Left cardiac atrium (tissue), 4 donors: ENCODE measurements at regions not wholly inside any gene's neighbourhood (a gene's known extent, or its start where the extent isn't known, plus 50 kb on each side); places are given as distances from the start of the nearest gene placed in this dataset.

Experiments used
- ATAC-seq, 2 donors: fragments of 200-7000 bp; cut with Tn5 transposase; one replicate each; pipeline ENCODE4 v1.9.1; 2020; ENCODE audit warnings: mild to moderate bottlenecking in 2 of 2, moderate library complexity in 2 of 2
- DNase-seq: peaks from one replicate; pipeline ENCODE4 v3.0.0-alpha.2; 2020
- intact Hi-C, 2 donors: fragments of 100-400 bp; cut with DNase I; formaldehyde crosslinking; loops; one replicate each; pipeline versions ENCODE4 v1.14.1 to v1.15.1; 2022 to 2023
- donor health status: DM: no; HTN: yes; CAD: no.
- donor health status: DM: no; HTN: yes; CAD: no; lungs with severe emphysema.
- donor health status: DM: yes; HTN: yes; CAD: no.
- donor health status: Dilated cardiomyopathy.

DNA sequence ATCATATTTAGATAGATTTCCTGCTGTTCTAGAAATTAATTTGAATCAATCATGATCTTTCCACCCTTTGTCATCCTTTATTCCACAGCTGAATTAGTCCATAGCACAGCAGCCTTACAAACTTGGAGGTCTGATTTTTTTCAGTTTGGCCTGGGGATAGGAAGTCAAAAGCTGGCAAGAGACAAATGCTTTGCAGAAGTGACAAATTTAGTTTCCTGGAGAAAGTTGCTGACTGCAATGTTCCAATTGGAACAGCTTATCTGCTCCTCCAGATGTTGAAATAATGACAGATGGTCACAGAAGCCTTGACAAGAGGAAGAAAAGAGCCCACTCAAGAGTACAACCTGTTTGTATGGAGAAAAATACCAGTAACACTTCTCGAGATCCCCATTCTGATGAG, 1276.1 kb upstream of the CDH8 start:
- ATAC-seq (peak in 1 of 2 donors; percentile 3), DNase-seq (no peak)
- intact Hi-C loops = no loop called here

DNA sequence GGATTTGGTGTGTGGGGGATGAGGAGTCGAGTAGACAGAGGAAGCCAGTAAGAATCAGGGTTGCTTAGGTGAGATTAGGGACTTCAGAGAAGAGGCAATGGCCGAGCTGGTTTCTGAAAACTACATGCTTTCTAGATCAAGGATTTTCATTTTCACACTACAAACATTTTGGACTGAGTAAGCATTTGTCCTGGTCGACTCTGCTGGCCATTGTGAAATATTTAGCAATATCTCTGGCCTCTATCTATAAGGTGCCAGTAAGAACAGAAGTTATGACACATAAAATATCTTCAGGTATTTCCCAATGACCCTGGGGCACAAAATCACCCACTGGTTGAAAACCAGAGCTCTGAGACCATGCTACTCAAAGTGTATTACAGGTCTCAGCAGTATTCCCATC, 1275.1 kb upstream of the CDH8 start:
- DNase-seq = no peak
- intact Hi-C loops = no loop called here
- ATAC-seq = no peak

DNA sequence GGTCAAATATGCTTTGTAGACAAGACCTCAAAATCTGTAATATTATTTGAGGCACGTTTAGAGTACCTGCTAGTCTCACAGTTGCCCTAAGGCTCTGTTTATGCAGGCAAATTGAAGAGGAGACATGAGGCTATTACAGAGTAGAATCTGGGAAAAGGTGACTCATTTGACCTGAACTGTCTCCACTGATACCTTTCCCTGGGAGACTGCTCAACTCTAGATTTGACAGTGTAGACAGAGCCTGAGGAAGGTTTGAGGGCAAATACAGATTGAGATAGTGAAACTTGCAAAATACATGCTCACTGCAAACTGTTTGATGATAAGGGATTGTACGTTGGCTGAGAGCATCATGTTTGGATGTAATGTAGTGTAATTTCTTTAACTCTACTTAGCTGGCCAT, 1266.6 kb upstream of the CDH8 start:
- DNase-seq (no peak), ATAC-seq (peak in 1 of 2 donors; percentile 79)
- intact Hi-C loops = no loop called here

DNA sequence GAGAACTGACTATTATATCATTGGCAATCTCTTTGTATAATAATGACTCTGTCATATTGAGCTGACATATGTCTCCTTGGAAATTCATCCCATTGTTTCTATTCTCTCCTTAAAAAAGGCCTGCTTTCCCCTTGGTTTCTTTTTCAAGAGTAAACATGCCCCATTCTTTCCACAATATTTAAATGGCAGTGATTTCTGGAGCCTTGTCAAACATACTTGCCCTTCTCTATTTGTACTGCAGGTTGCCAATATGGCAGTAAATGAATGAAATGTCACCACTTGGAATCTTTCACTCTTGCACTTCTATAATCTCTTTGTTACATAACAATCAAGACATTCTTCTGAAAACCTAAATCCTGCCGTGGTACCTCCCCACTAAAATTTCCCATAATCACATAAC, 1265.1 kb upstream of the CDH8 start:
- ATAC-seq (no peak), DNase-seq (no peak)
- intact Hi-C loops = no loop called here

DNA sequence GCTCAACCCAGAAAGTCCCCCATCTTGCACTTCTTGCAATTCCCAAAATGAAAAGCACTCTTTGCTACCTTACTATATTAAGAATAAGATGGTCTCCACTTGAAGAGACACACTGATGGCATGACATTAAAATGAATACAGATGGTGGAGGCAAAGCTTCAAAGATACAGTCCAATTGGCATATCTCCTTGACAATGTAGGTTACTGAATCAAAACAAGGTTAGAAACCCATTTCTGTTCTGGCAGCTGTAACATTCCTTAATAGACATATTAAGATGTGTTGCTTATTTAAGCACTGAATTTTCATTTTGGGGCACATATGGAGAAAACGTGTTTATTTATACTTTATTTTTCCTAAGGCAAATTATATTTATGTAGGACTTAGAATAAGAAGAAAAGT, 1262.8 kb upstream of the CDH8 start:
- intact Hi-C loops = no loop called here

DNA sequence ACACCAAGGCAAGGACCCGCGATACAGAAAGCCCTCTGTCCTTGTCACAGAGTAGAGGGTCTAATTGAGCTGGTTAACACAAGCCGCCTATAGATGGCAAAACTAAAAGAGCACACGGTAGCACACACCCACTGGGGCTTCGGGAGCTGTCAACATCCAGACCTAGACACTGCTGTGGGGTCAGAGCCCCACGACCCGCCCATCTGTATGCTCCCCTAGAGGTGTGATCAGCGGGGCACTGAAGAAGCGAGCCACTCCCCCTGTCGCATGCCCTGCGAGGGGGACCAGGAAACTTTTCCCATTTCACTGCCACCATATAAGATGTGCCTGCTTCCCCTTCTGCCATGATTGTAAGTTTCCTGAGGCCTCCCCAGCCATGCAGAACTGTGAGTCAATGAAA, 1255.8 kb upstream of the CDH8 start:
- intact Hi-C loops = no loop called here
- no peak for DNase-seq
- no peak for ATAC-seq

More for the DNA sequence above, 1262.8 kb upstream of the CDH8 start:
- ATAC-seq = no peak
- DNase-seq = no peak

DNA sequence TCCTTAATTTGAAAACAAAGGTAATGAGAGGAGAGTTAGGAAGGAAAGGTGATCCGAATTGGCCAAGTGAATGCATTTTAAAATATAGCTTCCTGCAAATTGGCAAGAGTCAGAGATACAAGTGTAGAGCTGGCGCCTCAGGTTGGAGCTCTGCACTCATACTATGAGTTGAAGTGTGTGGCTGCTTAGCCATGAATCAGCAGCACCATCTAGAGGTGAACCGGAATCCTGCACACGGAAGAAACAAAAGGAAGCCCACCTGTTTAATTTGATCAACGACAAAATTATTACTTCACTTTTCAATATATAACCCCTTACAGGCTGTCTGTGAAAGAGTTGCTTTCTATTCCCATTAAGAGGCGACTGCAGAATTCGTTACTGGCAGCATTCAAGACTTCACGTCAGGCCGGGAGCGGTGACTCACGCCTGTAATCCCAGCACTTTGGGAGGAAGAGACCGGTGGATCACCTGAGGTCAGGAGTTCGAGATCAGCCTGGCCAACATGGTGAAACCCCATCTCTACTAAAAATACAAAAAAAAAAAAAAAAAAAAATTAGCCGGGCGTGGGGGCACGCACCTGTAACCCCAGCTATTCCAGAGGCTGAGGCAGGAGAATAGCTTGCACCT, 1253.7 kb upstream of the CDH8 start:
- peak; percentile 29 for DNase-seq
- intact Hi-C loops = loop anchor here in 1 of 2 donors (5.0 kb wide), 1 partner anchor 1098 kb away; no protein-coding TSS in a partner anchor
- ATAC-seq = peak; percentile 70 to 87

DNA sequence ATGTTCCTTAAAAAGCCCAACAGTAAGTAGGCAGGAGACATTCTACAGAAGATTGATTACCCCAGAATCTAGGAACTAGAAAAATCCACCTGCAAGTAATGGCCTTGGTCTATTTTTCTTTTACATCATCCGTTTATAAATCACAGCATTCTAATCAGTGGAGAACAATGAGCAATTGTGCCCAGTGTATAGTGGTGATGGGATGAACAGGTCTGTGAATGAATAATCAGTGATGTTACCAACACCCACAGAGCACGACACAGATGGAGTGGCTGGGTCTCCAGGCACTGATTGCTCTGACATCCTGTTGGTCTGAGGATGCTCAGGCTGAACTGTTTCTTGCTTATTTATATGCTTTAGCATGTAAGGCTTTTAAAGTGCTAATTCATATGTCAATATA, 1251.2 kb upstream of the CDH8 start:
- intact Hi-C loops = loop anchor here in 1 of 2 donors (5.0 kb wide), 1 partner anchor 1095 kb away; no protein-coding TSS in a partner anchor
- ATAC-seq (no peak), DNase-seq (no peak)

DNA sequence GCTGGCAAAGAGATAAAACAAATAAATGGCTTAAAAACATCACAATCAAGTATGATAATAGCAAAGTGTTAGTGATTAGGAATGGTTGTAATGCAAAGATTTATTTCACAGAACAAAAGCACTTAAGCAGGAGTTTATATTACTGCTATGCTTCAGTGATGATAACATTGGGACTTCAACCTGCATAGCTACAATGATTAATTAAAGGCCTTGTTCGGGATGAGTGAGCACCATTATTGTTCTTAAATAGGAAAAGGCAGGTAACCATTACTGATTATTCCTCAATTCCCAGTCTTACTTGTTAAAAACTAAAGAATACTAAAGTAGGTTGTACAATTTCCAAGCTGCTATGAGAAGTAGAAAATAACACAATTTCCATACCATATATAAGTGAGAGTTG, 1247.5 kb upstream of the CDH8 start:
- DNase-seq (no peak), ATAC-seq (no peak)
- intact Hi-C loops = no loop called here

DNA sequence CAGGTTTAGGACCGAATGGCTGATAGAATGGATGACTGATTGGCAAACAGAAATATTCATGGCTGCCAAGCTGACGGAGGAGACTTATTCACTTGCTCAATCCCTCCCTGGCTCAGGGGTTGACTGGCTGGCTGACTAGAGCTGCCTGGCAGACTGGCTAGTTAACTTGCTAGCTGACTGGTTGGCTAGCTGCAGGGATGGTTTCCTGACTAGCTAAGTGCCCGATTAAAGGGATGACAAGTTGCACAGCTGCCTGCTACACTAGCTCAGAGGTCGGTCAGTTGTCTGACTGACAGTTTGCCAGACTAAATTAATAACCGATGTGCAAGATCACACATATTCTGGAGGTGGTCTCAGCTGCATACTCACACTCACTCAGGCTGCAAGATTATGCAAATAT, 1208.4 kb upstream of the CDH8 start:
- ATAC-seq = no peak
- DNase-seq = no peak
- intact Hi-C loops = no loop called here

DNA sequence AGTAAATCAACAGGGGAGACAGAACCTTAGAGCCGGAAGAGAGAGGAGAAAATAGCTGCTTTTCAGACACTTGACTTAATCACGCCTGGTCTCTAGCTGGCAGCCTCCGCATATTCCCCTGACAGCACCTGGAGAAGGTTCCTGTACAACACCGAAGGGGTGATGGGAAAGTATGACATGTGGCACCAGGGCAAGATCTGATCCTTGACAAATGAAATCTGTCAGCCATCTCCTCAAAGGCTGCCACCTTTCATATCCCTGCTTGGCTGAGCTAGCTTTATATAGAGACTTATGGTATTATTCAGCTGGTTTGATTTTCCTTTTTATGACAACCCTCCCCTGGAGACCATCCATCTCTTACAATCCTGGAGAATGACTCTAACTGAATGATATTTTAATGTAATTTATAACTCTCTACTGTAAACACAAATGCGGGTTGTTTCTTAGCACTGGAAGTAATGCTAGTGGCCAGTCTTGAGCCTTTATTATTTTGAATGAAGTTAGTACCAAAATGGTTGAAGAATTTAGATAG, 1205.3 kb upstream of the CDH8 start:
- no peak for DNase-seq
- no peak for ATAC-seq
- intact Hi-C loops = no loop called here

DNA sequence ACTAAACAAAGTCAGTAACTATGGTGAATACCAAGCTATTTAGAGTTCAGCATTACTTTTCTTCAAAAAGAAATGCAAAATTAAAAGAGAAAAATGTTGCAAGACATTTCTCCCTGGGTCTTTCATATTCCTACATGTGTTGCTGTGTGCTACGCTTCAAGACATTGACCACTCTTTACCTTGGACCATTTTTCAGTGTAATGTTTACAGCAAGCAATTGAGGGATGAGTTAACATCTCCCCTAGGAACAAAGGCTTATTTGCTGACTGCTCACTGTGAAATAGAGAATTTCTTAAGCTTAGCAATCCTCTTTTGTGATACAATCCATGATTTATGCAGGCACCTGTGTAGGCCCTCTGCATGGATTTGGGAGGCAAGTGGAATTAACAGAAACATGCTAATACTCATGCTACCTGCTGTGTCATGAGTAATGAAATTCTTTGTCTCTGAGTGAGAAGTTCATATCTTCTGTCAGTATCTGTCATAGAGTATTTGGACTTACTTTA, 1202.9 kb upstream of the CDH8 start:
- DNase-seq (no peak), ATAC-seq (no peak)
- intact Hi-C loops = no loop called here

DNA sequence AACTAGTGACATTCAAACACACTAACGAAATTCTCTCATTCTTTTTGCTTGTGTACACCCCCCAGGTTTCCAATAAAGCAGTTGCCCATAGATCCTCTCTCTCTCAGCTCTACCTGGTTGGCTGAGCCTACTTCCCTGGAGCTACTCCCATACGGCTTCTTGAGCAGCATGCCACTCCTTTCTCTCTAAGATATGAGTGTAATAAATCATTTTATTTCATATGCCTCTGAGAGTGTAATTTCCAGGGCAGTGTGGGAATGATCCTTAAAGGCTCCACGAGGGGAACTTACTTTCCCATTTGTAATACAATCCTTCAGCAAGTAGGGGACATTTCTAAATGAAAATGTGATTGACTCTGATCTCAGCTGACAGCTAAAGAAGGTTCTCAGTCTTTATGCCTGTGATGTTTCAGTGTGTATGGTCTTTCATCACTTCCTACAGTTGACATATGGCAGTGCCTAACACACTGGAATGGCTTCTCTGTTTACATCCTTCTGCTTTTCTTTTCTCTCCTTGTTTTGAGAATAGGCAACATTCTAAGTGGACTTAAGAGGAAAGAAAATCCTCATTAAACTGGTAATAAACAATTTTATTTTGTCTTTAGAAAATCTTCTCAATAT, 1194.3 kb upstream of the CDH8 start:
- intact Hi-C loops = no loop called here
- no peak for ATAC-seq
- DNase-seq = no peak

DNA sequence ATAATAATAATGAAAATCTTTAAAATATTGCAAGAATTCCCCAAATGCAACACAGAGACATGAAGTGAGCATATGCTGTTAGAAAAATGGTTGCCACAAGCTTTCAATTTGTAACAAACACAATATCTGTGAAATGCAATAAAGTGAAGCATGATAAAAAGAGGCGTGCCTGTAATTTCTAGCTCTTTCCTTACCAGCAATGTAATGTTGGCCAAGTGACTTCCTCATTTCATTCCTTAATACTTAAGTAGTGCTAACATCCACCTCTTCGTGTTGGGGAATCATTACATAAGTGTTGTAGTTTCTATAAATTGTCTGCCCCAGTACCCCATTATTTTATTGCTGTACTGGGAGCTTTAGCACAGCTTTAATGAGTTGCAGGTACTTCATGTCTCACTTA, 1192.0 kb upstream of the CDH8 start:
- DNase-seq (no peak), ATAC-seq (no peak)
- intact Hi-C loops = no loop called here

DNA sequence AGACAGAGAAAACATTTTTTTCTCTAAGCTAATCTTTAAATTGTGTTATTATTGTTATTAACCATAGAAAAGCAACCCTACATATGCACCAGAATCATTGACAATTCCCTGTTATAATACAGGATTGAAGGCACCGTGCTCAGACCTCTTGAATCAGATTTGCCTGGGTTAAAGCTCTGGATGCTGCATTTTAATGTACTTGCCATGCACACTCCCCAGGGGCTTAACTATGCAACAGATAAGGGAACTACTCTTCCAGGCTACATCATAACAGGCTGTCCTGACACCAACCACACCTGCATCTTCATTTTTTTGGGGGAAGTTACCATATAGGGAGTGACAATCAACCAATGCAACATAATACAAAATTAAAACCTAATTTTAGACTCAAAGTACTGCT, 1187.6 kb upstream of the CDH8 start:
- DNase-seq = no peak
- ATAC-seq = no peak
- intact Hi-C loops = no loop called here

DNA sequence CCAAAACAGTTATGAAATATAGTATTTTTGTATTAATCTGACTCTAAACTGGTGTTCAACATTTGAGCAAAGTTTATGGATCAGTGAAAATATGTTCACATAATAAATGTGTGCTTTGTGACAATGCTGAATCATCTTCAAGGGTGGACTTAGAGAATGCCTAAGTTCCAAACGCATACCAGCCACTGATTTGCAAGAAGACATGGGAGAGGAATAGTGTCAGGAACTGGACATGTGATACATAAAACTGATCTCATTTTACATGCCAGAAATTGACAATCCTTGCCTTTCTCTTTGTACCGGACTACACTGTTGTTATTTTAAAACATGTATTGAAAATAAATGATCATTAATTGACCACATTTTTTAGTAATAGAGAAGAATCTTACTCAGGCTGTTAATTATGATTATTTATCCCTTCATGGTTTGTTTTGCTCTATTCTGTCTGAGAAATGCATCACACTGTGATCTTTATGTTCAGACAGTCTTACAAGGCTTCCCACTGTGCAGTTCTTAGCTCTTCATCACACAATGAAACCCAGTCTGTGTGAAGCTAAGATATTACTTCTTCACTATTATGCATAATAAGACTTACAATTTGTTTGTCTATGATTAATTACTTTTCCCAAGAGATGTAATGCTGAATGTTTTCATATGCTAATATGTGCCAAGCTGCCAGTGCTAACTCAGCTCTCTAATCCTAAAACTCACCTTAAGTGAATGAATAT, 1180.6 kb upstream of the CDH8 start:
- intact Hi-C loops = no loop called here
- DNase-seq (no peak), ATAC-seq (no peak)

DNA sequence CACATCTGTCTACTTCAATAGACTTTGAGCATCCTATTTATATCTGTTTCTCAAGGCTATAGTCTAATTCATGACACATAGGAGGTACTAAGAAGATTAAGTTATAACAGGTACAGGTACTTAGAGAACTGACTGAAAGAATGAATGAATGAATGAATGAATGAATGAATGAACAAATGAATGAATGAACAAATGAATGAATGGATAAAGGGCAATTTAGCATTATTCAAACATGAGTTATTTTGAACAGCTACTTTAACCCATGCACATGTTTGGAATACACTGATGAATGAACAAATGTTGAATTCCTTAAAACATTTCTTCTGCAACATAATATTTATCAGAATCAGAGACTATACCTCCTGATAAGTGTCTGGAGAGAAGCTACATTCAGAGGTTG, 1165.6 kb upstream of the CDH8 start:
- no peak for ATAC-seq
- intact Hi-C loops = no loop called here

DNA sequence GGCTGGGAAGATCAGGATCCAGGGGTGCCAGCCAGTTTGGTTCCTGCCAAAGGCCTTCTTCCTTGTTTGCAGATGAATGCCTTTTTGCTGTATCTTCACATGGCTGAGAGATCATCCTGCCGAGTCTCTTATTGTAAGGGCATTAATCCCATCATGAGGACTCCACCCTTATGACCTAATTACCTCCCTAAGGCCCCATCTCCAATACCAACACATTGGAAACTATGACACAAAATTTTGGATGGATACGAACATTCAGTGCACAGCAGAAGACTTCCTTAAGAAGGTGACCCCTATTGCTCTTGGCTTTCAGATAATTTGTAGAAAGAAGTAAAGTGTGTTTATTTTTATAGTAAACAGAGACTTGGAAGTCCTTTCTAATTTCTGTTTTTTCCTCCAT, 1164.7 kb upstream of the CDH8 start:
- ATAC-seq (no peak), DNase-seq (no peak)
- intact Hi-C loops = no loop called here

More for the DNA sequence above, 1165.6 kb upstream of the CDH8 start:
- no peak for DNase-seq

DNA sequence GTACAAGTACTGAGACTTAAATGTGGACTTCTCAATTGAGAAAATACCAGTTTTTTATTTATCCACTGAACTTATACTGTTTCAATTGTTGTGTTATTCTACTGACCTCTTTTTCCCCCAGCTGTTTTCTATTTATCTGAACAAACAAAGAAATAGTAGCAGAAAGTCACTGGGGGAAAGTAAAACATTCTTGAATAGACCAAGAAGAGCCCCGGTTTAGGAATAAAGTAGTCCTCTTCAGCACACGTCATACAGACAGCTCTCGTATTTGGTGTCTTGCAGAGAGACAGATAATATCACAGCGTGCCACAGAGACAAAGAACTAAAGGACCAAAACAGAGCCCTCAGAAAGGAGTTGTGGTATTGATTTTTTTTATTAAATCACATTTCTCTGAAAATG, 1159.1 kb upstream of the CDH8 start:
- intact Hi-C loops = no loop called here
- ATAC-seq (no peak), DNase-seq (no peak)

DNA sequence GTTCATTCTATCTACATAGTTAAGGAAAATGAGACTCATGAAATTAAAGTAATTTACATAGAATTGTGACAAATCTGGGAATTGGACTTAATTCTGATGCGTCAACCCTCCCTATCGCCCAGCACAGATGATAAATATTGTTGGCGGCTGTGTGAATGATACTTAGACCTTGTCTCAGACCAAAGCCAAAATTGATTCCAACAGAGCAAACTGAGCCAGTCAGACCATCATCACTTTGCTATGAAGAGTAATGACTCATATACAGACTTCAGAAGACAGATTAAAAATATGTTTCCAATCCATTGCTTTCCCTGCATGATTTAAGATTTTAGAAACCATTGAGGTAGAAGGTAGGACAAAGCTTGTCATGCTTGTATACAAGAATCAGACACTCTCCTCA, 1156.7 kb upstream of the CDH8 start:
- intact Hi-C loops = no loop called here
- ATAC-seq (peak in 1 of 2 donors; percentile 82), DNase-seq (no peak)
